ENCODE measurements at regions not wholly inside any gene's neighbourhood (a gene's known extent, or its start where the extent isn't known, plus 50 kb on each side); places are given as distances from the start of the nearest gene placed in this dataset.

GRCh38 chr6:170030821-170031471, 259.9 kb downstream of the DLL1 start:
- peak overlapping the region; percentile 72 for H3K27ac ChIP-seq (ENCODE audit: low read depth, low read length)
- no peak overlapping the region for H3K9ac ChIP-seq (ENCODE audit: low read length)
- no peak overlapping the region for H3K4me3 ChIP-seq (ENCODE audit: low read depth in 1 of 2, low read length in 2 of 2)
- no peaks in the 10 kb centered on the region for H3K36me3 ChIP-seq (ENCODE audit: insufficient read depth, low read length)
- peaks cover 34% of the 10 kb centered on the region for H3K4me1 ChIP-seq (ENCODE audit: insufficient read depth, low read length)
- no peaks in the 10 kb centered on the region for H3K9me3 ChIP-seq (ENCODE audit: low read length)
- no peaks in the 10 kb centered on the region for H3K27me3 ChIP-seq (ENCODE audit: control insufficient read depth in 1 of 2, insufficient read depth in 2 of 2, low read length in 2 of 2)

DNA sequence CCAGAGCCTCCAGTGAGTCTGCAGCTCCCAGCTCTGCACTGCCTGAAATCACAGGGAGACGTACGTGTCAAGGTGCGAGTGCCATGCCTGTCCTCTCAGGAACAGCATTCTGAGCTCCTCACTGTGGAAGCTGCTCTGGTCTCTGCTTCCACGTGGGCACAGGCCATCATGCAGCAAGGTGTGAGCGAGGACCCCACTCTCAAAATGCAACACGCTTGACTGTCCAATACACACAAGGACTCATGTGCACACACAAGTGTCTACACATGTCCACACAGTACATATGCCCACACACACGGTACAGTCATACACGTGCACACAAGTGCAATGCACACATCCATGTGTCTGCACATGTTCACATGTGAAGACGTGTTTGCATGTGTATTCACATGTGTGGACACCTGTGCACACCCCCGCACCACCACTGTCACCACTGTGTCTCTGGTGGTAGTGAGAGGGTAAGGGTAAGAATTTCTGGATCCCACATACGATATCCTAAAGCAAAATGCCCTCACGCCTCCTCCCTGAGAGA, 260.5 kb downstream of the DLL1 start:
- H3K27ac ChIP-seq (ENCODE audit: low read depth, low read length), result peak overlapping the region; percentile 72
- no peak overlapping the region for H3K9ac ChIP-seq (ENCODE audit: low read length)
- no peak overlapping the region for H3K4me3 ChIP-seq (ENCODE audit: low read depth in 1 of 2, low read length in 2 of 2)
- no peaks in the 10 kb centered on the region for H3K36me3 ChIP-seq (ENCODE audit: insufficient read depth, low read length)
- H3K9me3 ChIP-seq (ENCODE audit: low read length), result no peaks in the 10 kb centered on the region
- H3K27me3 ChIP-seq (ENCODE audit: control insufficient read depth in 1 of 2, insufficient read depth in 2 of 2, low read length in 2 of 2), result no peaks in the 10 kb centered on the region
- peaks cover 40% of the 10 kb centered on the region for H3K4me1 ChIP-seq (ENCODE audit: insufficient read depth, low read length)

DNA sequence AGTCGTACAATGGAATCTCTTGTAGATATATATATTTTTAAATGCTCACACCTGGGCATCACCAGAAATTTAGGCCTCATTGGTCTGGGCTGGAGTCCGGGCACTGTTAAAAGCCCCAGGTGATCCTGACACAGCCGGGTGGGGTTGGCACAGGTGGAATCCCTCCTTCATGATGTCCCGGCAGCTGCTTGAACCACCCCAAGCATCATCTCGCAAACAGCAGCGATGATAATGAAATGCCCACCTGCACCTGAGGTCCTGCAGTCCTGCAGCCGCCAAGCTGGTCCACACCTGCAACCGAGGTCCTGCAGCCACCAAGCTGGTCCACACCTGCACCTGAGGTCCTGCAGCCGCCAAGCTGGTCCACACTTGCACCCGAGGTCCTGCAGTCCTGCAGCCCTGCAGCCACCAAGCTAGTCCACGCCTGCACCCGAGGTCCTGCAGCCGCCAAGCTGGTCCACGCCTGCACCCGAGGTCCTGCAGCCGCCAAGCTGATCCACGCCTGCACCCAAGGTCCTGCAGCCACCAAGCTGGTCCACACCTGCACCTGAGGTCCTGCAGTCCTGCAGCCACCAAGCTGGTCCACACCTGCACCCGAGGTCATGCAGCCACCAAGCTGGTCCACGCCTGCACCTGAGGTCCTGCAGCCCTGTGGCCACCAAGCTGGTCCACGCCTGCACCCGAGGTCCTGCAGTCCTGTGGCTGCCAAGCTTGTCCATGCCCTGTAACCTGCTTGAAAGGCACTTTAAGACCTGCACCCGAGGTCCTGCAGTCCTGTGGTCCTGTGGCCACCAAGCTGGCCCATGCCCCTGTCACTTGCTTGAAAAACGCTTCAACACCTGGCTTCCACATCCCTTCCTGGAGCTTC, 261.2 kb downstream of the DLL1 start:
- Histone ChIP-seq H3K9me3 (ENCODE audit: low read length) (no peaks in the 10 kb centered on the region), H3K4me3 (ENCODE audit: low read depth in 1 of 2, low read length in 2 of 2) (no peak overlapping the region), H3K27me3 (ENCODE audit: control insufficient read depth in 1 of 2, insufficient read depth in 2 of 2, low read length in 2 of 2) (no peaks in the 10 kb centered on the region), H3K9ac (ENCODE audit: low read length) (no peak overlapping the region), H3K27ac (ENCODE audit: low read depth, low read length) (no peak overlapping the region), H3K4me1 (ENCODE audit: insufficient read depth, low read length) (peaks cover 47% of the 10 kb centered on the region), H3K36me3 (ENCODE audit: insufficient read depth, low read length) (no peaks in the 10 kb centered on the region)

- Histone ChIP-seq H3K36me3 (ENCODE audit: insufficient read depth, low read length) (no peaks in the 10 kb centered on the region), H3K4me1 (ENCODE audit: insufficient read depth, low read length) (peaks cover 54% of the 10 kb centered on the region), H3K9me3 (ENCODE audit: low read length) (no peaks in the 10 kb centered on the region), H3K4me3 (ENCODE audit: low read depth in 1 of 2, low read length in 2 of 2) (no peak overlapping the region), H3K27ac (ENCODE audit: low read depth, low read length) (no peak overlapping the region), H3K9ac (ENCODE audit: low read length) (no peak overlapping the region), H3K27me3 (ENCODE audit: control insufficient read depth in 1 of 2, insufficient read depth in 2 of 2, low read length in 2 of 2) (no peaks in the 10 kb centered on the region)
Observed at GRCh38 chr6:170028629-170029345, 262.1 kb downstream of the DLL1 start.

GRCh38 chr6:170027647-170028043, 263.2 kb downstream of the DLL1 start:
- Histone ChIP-seq H3K4me1 (ENCODE audit: insufficient read depth, low read length) (peaks cover 54% of the 10 kb centered on the region), H3K36me3 (ENCODE audit: insufficient read depth, low read length) (no peaks in the 10 kb centered on the region), H3K9ac (ENCODE audit: low read length) (no peak overlapping the region), H3K9me3 (ENCODE audit: low read length) (no peaks in the 10 kb centered on the region), H3K27ac (ENCODE audit: low read depth, low read length) (no peak overlapping the region), H3K27me3 (ENCODE audit: control insufficient read depth in 1 of 2, insufficient read depth in 2 of 2, low read length in 2 of 2) (peaks cover 0 to 7% of the 10 kb centered on the region in 2 donors), H3K4me3 (ENCODE audit: low read depth in 1 of 2, low read length in 2 of 2) (no peak overlapping the region)

GRCh38 chr6:170026751-170027646, 263.9 kb downstream of the DLL1 start:
- Histone ChIP-seq H3K36me3 (ENCODE audit: insufficient read depth, low read length) (no peaks in the 10 kb centered on the region), H3K9me3 (ENCODE audit: low read length) (no peaks in the 10 kb centered on the region), H3K27me3 (ENCODE audit: control insufficient read depth in 1 of 2, insufficient read depth in 2 of 2, low read length in 2 of 2) (peaks cover 0 to 7% of the 10 kb centered on the region in 2 donors), H3K4me1 (ENCODE audit: insufficient read depth, low read length) (peaks cover 53% of the 10 kb centered on the region), H3K4me3 (ENCODE audit: low read depth in 1 of 2, low read length in 2 of 2) (no peak overlapping the region), H3K9ac (ENCODE audit: low read length) (no peak overlapping the region), H3K27ac (ENCODE audit: low read depth, low read length) (no peak overlapping the region)

- Histone ChIP-seq H3K4me1 (ENCODE audit: insufficient read depth, low read length) (peaks cover 45% of the 10 kb centered on the region), H3K9ac (ENCODE audit: low read length) (no peak overlapping the region), H3K27ac (ENCODE audit: low read depth, low read length) (no peak overlapping the region), H3K27me3 (ENCODE audit: control insufficient read depth in 1 of 2, insufficient read depth in 2 of 2, low read length in 2 of 2) (peaks cover 0 to 7% of the 10 kb centered on the region in 2 donors), H3K4me3 (ENCODE audit: low read depth in 1 of 2, low read length in 2 of 2) (no peak overlapping the region), H3K36me3 (ENCODE audit: insufficient read depth, low read length) (no peaks in the 10 kb centered on the region), H3K9me3 (ENCODE audit: low read length) (no peaks in the 10 kb centered on the region)
Observed at GRCh38 chr6:170025935-170026750, 264.7 kb downstream of the DLL1 start.

DNA sequence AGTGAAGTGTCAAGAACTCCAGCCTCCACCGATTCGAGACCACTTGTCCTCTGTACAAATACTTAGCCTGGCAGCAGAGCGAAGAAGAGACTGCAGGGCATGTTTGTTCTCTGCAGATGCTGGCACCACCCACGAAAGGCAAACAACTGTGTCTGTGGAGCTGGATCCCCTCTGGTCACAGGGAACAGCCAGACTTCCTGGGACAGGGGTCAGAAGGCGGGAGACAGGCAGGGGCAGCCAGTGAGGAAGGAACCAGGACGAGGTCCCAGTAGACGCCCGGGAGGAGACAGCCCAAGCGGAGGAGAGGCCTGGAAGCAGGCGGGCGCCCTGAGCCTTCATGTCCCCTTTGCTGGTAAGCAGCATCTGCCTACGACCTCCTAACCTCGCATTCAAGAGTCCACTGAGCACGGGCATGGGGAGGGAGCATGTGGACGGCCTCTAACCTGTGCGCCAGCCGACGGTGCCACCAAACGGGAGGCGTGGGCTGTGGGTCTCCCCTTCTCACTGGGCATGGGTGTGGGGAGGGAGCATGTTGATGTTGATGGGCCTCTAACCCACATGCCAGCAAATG, 265.5 kb downstream of the DLL1 start:
- no peak overlapping the region for H3K4me3 ChIP-seq (ENCODE audit: low read depth in 1 of 2, low read length in 2 of 2)
- peak overlapping the region; percentile 30 for H3K27ac ChIP-seq (ENCODE audit: low read depth, low read length)
- H3K36me3 ChIP-seq (ENCODE audit: insufficient read depth, low read length), result no peaks in the 10 kb centered on the region
- peaks cover 0 to 7% of the 10 kb centered on the region in 2 donors for H3K27me3 ChIP-seq (ENCODE audit: control insufficient read depth in 1 of 2, insufficient read depth in 2 of 2, low read length in 2 of 2)
- H3K9ac ChIP-seq (ENCODE audit: low read length), result no peak overlapping the region
- peaks cover 38% of the 10 kb centered on the region for H3K4me1 ChIP-seq (ENCODE audit: insufficient read depth, low read length)
- H3K9me3 ChIP-seq (ENCODE audit: low read length), result no peaks in the 10 kb centered on the region

GRCh38 chr6:170024940-170025339, 265.9 kb downstream of the DLL1 start:
- peak overlapping the region; percentile 30 for H3K27ac ChIP-seq (ENCODE audit: low read depth, low read length)
- H3K4me3 ChIP-seq (ENCODE audit: low read depth in 1 of 2, low read length in 2 of 2), result no peak overlapping the region
- no peak overlapping the region for H3K9ac ChIP-seq (ENCODE audit: low read length)

More at GRCh38 chr6:170024940-170025339, 265.9 kb downstream of the DLL1 start:
- Histone ChIP-seq H3K27me3 (ENCODE audit: control insufficient read depth in 1 of 2, insufficient read depth in 2 of 2, low read length in 2 of 2) (peaks cover 0 to 7% of the 10 kb centered on the region in 2 donors), H3K9me3 (ENCODE audit: low read length) (no peaks in the 10 kb centered on the region), H3K4me1 (ENCODE audit: insufficient read depth, low read length) (peaks cover 37% of the 10 kb centered on the region), H3K36me3 (ENCODE audit: insufficient read depth, low read length) (no peaks in the 10 kb centered on the region)

Measured in muscle layer of colon (tissue), 2 donors.